HL-60 (cell line): ENCODE measurements at regions not wholly inside any gene's neighbourhood (a gene's known extent, or its start where the extent isn't known, plus 50 kb on each side); places are given as distances from the start of the nearest gene placed in this dataset.

ENCODE experiments used
- DNase-seq, 2 experiments: peaks; one replicate each; pipeline ENCODE4 v3.0.0-alpha.2; 2010 to 2020; ENCODE audit warnings: low read depth in 1 of 2, low spot score in 1 of 2
- H3K27ac ChIP-seq: fragments of 250-450 bp; sonication (Bioruptor Pico); replicated peaks from 2 replicates; pipeline ENCODE4 v1.5.1; 2020; ENCODE audit warnings: mild to moderate bottlenecking, moderate library complexity
- H3K27me3 ChIP-seq: fragments of 250-450 bp; sonication (Bioruptor Pico); 2 replicates; pipeline ENCODE4 v1.5.1; 2021; ENCODE audit warnings: mild to moderate bottlenecking, moderate library complexity; ENCODE audit not compliant: insufficient read depth, poor library complexity, severe bottlenecking
- H3K4me3 ChIP-seq: replicated peaks from 2 replicates; pipeline ENCODE4 v1.5.1; 2011; ENCODE audit warnings: mild to moderate bottlenecking, control low read depth, low read length; ENCODE audit not compliant: insufficient read depth
- CTCF ChIP-seq: IDR thresholded peaks from one replicate; pipeline ENCODE4 v1.5.1; 2011; ENCODE audit warnings: low read length, control low read depth, inconsistent platforms; ENCODE audit not compliant: insufficient read depth
- GABPA ChIP-seq: IDR thresholded peaks from 2 replicates; pipeline ENCODE4 v1.6.1; 2012; ENCODE audit warnings: low read depth
- POLR2AphosphoS5 ChIP-seq: IDR thresholded peaks from 2 replicates; pipeline ENCODE4 v1.6.1; 2012; ENCODE audit warnings: low read depth
- SPI1 ChIP-seq: IDR thresholded peaks from 2 replicates; pipeline ENCODE4 v1.6.1; 2012; ENCODE audit warnings: low read depth, mild to moderate bottlenecking, borderline replicate concordance
- TF ChIP-seq, protein P1 (sequence below): IDR thresholded peaks from 2 replicates; pipeline ENCODE4 v1.6.1; 2012; ENCODE audit warnings: low read depth; ENCODE audit not compliant: insufficient replicate concordance

- no peak overlapping the region for H3K4me3 ChIP-seq
- no peaks in the 10 kb centered on the region for H3K27me3 ChIP-seq
- no peak for TF ChIP-seq CTCF
- no peak overlapping the region for H3K27ac ChIP-seq
- no peak for DNase-seq
Measured at GRCh38 chr4:123976819-123977218, 580.2 kb downstream of the SPRY1 start.

DNA sequence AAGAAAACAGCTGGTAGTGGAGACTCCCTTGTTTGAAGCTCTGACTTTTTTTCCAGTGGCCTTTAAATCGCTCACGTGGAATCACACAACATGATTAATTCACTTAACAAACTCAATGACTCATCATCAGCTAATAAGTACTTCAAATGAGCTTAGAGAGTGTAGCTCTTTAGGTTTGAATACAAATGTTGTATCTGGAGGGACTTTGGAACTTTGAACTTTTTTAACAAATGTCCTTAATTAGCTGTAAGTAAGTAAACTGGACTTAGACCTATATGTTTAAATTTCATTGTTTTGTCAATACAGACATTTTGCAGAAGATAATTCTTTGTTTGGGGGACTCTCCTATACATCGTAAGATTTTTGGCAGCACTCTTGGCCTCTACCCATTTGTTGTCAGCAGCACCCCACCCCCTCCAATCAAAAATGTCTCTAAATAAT lies 581.1 kb downstream of the SPRY1 start:
- Histone ChIP-seq H3K27me3 (no peaks in the 10 kb centered on the region), H3K27ac (no peak overlapping the region), H3K4me3 (no peak overlapping the region)
- TF ChIP-seq CTCF (no peak), POLR2AphosphoS5 (no peak), GABPA (no peak), SPI1 (no peak)
- TF ChIP-seq, protein P1, sequence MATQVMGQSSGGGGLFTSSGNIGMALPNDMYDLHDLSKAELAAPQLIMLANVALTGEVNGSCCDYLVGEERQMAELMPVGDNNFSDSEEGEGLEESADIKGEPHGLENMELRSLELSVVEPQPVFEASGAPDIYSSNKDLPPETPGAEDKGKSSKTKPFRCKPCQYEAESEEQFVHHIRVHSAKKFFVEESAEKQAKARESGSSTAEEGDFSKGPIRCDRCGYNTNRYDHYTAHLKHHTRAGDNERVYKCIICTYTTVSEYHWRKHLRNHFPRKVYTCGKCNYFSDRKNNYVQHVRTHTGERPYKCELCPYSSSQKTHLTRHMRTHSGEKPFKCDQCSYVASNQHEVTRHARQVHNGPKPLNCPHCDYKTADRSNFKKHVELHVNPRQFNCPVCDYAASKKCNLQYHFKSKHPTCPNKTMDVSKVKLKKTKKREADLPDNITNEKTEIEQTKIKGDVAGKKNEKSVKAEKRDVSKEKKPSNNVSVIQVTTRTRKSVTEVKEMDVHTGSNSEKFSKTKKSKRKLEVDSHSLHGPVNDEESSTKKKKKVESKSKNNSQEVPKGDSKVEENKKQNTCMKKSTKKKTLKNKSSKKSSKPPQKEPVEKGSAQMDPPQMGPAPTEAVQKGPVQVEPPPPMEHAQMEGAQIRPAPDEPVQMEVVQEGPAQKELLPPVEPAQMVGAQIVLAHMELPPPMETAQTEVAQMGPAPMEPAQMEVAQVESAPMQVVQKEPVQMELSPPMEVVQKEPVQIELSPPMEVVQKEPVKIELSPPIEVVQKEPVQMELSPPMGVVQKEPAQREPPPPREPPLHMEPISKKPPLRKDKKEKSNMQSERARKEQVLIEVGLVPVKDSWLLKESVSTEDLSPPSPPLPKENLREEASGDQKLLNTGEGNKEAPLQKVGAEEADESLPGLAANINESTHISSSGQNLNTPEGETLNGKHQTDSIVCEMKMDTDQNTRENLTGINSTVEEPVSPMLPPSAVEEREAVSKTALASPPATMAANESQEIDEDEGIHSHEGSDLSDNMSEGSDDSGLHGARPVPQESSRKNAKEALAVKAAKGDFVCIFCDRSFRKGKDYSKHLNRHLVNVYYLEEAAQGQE: no peak
- DNase-seq: no peak

DNA sequence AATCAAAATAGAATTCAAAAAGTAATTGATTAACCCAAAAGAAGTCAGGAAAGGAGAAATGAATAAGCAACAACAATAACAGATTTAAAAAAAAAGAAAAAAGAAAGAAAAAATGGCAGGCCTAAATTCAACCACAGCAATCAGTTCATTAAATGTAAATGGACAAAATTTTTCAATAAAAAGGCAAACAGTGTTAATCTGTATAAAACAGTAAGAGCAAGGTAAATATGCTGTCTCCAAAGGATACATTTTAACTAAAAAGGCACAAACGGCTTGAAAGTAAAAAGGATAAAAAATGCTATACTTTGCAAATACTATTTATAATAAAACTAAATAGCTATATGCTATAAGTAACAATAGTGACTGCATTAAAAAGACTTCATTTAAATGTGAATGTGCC lies 582.0 kb downstream of the SPRY1 start:
- DNase-seq: no peak
- Histone ChIP-seq H3K27ac (no peak overlapping the region), H3K27me3 (no peaks in the 10 kb centered on the region), H3K4me3 (no peak overlapping the region)
- TF ChIP-seq, protein P1: no peak
- TF ChIP-seq SPI1 (no peak), GABPA (no peak)

DNA sequence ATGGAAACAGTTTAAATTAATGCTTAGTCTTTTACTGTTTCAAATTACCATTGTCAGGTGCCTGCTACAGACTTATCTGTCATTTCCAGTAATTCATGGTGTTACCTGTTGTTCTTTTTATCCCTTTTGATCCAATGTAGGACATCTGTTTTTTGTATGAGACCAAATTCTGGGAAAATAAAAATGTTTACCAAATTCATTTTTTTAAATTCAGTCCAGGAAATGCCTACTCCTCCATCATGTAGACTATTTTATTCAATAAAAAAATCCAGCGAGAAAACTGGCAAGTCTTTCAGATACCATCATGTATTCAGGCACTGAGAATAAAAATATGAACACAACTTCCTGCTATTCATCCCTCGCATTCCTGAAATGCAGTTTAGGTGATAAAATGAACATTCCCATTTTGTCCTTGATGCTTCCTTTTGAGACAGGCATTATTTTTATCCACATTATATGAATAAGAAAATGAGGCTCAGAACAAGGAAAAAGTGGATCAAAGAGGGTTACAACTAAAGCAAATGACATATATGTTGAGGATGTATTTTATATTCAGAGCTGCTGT lies 584.2 kb downstream of the SPRY1 start:
- no peak for DNase-seq
- H3K27ac ChIP-seq: no peak overlapping the region
- H3K4me3 ChIP-seq: no peak overlapping the region
- H3K27me3 ChIP-seq: no peaks in the 10 kb centered on the region
- TF ChIP-seq POLR2AphosphoS5 (no peak), GABPA (no peak)

GRCh38 chr4:123984886-123985285 lies 588.3 kb downstream of the SPRY1 start:
- TF ChIP-seq POLR2AphosphoS5: no peak
- Histone ChIP-seq H3K27me3 (no peaks in the 10 kb centered on the region), H3K27ac (no peak overlapping the region), H3K4me3 (no peak overlapping the region)
- DNase-seq: no peak
